Testis (tissue), 2 donors: ENCODE measurements at regions not wholly inside any gene's neighbourhood (a gene's known extent, or its start where the extent isn't known, plus 50 kb on each side); places are given as distances from the start of the nearest gene placed in this dataset.

Source experiments
- CTCF ChIP-seq, 3 experiments: fragments of 450-650 bp in 2 of 3; fragments of 200-600 bp in 1 of 3; sonication (generic) in 1 of 3; IDR thresholded peaks; one replicate each; pipeline ENCODE4 v1.5.1; 2016 to 2019; ENCODE audit warnings: antibody characterized with exemption in 3 of 3, mild to moderate bottlenecking in 2 of 3, moderate library complexity in 1 of 3
- POLR2A ChIP-seq: fragments of 450-650 bp; IDR thresholded peaks from one replicate; pipeline ENCODE4 v1.6.1; 2017; ENCODE audit warnings: antibody characterized with exemption, mild to moderate bottlenecking, moderate library complexity

- TF ChIP-seq CTCF (IDR thresholded peaks at IDR 0.05) (no peak), POLR2A (no peak)
These were observed 1224.9 kb upstream of the SPRY2 start for GRCh38 chr13:81565849-81566248.
